ENCODE measurements at regions not wholly inside any gene's neighbourhood (a gene's known extent, or its start where the extent isn't known, plus 50 kb on each side); places are given as distances from the start of the nearest gene placed in this dataset.

DNA sequence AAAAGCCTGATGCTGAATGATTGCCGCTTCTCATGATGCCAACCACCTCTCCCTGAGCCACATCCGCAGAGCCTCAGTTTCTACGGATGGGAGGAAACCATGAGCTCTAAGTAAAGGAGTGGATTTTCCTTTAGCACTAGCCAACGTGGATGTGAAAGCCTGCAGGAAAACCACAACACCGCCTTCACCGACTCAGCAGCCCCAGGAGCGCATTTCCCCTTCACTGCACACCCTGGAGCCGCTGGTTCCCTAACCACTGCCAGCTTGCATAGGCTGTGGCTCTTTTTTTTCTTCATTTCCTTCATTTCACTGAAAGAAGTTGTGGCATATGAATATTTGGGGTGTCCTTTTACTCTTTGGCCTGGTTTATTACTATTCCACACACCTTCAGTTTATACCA lies 50.5 kb upstream of the SSTR4 start:
- no TSS peak for BruUV-seq (replicated peaks)

More for the DNA sequence above, 50.5 kb upstream of the SSTR4 start:
- POLR2A ChIA-PET = no interaction called here
- Histone ChIP-seq H3K4me3 (replicated peaks in 1 of 3; ENCODE audit: insufficient read depth in 1 of 3, low read depth in 1 of 3, low read length in 3 of 3) (no peak overlapping the region), H3K9ac (replicated peaks; ENCODE audit: extremely low read depth, insufficient read depth, low read length) (no peak overlapping the region), H3K9me1 (replicated peaks; ENCODE audit: control insufficient read depth, extremely low read depth, insufficient read depth, low read length) (no peaks in the 10 kb centered on the region), H3K9me3 (replicated peaks; ENCODE audit: control insufficient read depth, insufficient read depth, low read length) (no peaks in the 10 kb centered on the region), H3K4me1 (ENCODE audit: control insufficient read depth, extremely low read depth, insufficient read depth, low read length) (no peaks in the 10 kb centered on the region), H4K20me1 (replicated peaks; ENCODE audit: control insufficient read depth, extremely low read depth, insufficient read depth, low read length) (no peaks in the 10 kb centered on the region), H3K27me3 (ENCODE audit: control insufficient read depth in 2 of 2, insufficient read depth in 2 of 2, low read length in 2 of 2) (peaks cover 6 to 8% of the 10 kb centered on the region in 2 experiments), H3K4me2 (ENCODE audit: insufficient read depth, low read length) (no peak overlapping the region), H2AFZ (ENCODE audit: low read depth, low read length) (no peak overlapping the region), H3K27ac (ENCODE audit: insufficient read depth, low read depth, low read length) (no peak overlapping the region), H3K79me2 (ENCODE audit: control insufficient read depth, insufficient read depth, low read length) (no peaks in the 10 kb centered on the region), H3K36me3 (ENCODE audit: control insufficient read depth in 2 of 2, extremely low read depth in 1 of 2, insufficient read depth in 2 of 2, low read length in 2 of 2) (no peaks in the 10 kb centered on the region)
- dilution Hi-C loops (cut with MboI; ENCODE audit: extremely low pct_ligation_motif_present, low sequenced_read_pairs) = no loop called here
- CTCF ChIA-PET = interaction anchor here (2.7 kb wide), 1 partner anchor 10 kb away, joined by 9 read pairs; no protein-coding TSS in a partner anchor
- DNase-seq (ENCODE audit: low read depth, low spot score) (no peak), FAIRE-seq (no peak)
- intact Hi-C loops (cut with micrococcal nuclease) = no loop called here
- TF ChIP-seq JUN (IDR thresholded peaks at IDR 0.05; ENCODE audit: borderline replicate concordance, insufficient read depth, insufficient read length, low read depth) = no peak
- TF ChIP-seq FOS (IDR thresholded peaks at IDR 0.05; ENCODE audit: borderline replicate concordance, insufficient read depth, low read length) = no peak
- TF ChIP-seq POLR2A (IDR thresholded peaks at IDR 0.05; ENCODE audit: low read depth, low read length) = no peak
- TF ChIP-seq GATA2 (IDR thresholded peaks at IDR 0.05; ENCODE audit: insufficient read depth, insufficient read length, low read depth, low read length) = no peak
- no peak for TF ChIP-seq EZH2 (IDR thresholded peaks at IDR 0.05; ENCODE audit: borderline replicate concordance, low read depth, low read length, severe bottlenecking)
- TF ChIP-seq, protein P1, sequence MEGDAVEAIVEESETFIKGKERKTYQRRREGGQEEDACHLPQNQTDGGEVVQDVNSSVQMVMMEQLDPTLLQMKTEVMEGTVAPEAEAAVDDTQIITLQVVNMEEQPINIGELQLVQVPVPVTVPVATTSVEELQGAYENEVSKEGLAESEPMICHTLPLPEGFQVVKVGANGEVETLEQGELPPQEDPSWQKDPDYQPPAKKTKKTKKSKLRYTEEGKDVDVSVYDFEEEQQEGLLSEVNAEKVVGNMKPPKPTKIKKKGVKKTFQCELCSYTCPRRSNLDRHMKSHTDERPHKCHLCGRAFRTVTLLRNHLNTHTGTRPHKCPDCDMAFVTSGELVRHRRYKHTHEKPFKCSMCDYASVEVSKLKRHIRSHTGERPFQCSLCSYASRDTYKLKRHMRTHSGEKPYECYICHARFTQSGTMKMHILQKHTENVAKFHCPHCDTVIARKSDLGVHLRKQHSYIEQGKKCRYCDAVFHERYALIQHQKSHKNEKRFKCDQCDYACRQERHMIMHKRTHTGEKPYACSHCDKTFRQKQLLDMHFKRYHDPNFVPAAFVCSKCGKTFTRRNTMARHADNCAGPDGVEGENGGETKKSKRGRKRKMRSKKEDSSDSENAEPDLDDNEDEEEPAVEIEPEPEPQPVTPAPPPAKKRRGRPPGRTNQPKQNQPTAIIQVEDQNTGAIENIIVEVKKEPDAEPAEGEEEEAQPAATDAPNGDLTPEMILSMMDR (IDR thresholded peaks at IDR 0.05; ENCODE audit: extremely low read depth in 1 of 2, insufficient read depth in 1 of 2, low read depth in 1 of 2, low read length in 2 of 2) = no peak
- no peak for TF ChIP-seq POLR2AphosphoS5 (IDR thresholded peaks at IDR 0.05; ENCODE audit: insufficient read depth, low read depth, low read length)
- no peak for TF ChIP-seq MYC (IDR thresholded peaks at IDR 0.05; ENCODE audit: low read depth, low read length)
- TF ChIP-seq, protein P2, sequence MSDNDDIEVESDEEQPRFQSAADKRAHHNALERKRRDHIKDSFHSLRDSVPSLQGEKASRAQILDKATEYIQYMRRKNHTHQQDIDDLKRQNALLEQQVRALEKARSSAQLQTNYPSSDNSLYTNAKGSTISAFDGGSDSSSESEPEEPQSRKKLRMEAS (IDR thresholded peaks at IDR 0.05; ENCODE audit: insufficient read depth, insufficient read length) = no peak

All from endothelial cell of umbilical vein (primary cell).